ENCODE measurements at regions not wholly inside any gene's neighbourhood (a gene's known extent, or its start where the extent isn't known, plus 50 kb on each side); places are given as distances from the start of the nearest gene placed in this dataset.
"Not testable (repeated sequence)": the region's sequence is repeated elsewhere in the genome, so short reads cannot be mapped to it uniquely, and the experiment has no call there.

- DNase-seq (ENCODE audit: low read depth): no peak
Observed at GRCh38 chr14:100419856-100420255, 96.7 kb downstream of the SLC25A47 start.

GRCh38 chr14:100421756-100422470 lies 98.8 kb downstream of the SLC25A47 start:
- no peak for DNase-seq (ENCODE audit: low read depth)

GRCh38 chr14:100422556-100423316 lies 99.6 kb downstream of the SLC25A47 start:
- no peak for DNase-seq (ENCODE audit: low read depth)

GRCh38 chr14:100423317-100424010 lies 100.3 kb downstream of the SLC25A47 start:
- DNase-seq (ENCODE audit: low read depth): no peak

GRCh38 chr14:100424504-100425428 lies 101.6 kb downstream of the SLC25A47 start:
- DNase-seq (ENCODE audit: low read depth): no peak

- DNase-seq (ENCODE audit: low read depth): no peak
Observed at GRCh38 chr14:100425429-100425827, 102.3 kb downstream of the SLC25A47 start.

- no peak for DNase-seq (ENCODE audit: low read depth)
Observed at GRCh38 chr14:100426314-100426713, 103.2 kb downstream of the SLC25A47 start.

GRCh38 chr14:100427166-100427565 lies 104.0 kb downstream of the SLC25A47 start:
- DNase-seq (ENCODE audit: low read depth): no peak

- no peak for DNase-seq (ENCODE audit: low read depth)
Observed at GRCh38 chr14:100428727-100429126, 105.6 kb downstream of the SLC25A47 start.

- no peak for DNase-seq (ENCODE audit: low read depth)
Observed at GRCh38 chr14:100429537-100429936, 106.4 kb downstream of the SLC25A47 start.

GRCh38 chr14:100430571-100430970 lies 107.4 kb downstream of the SLC25A47 start:
- DNase-seq (ENCODE audit: low read depth): no peak

- not testable (repeated sequence) for DNase-seq (ENCODE audit: low read depth)
Observed at GRCh38 chr14:100431461-100431860, 108.3 kb downstream of the SLC25A47 start.

- no peak for DNase-seq (ENCODE audit: low read depth)
Observed at GRCh38 chr14:100432652-100433427, 109.7 kb downstream of the SLC25A47 start.

- DNase-seq (ENCODE audit: low read depth): no peak
Observed at GRCh38 chr14:100433428-100433814, 110.3 kb downstream of the SLC25A47 start.

- DNase-seq (ENCODE audit: low read depth): no peak
Observed at GRCh38 chr14:100434033-100434601, 111.0 kb downstream of the SLC25A47 start.

- DNase-seq (ENCODE audit: low read depth): no peak
Observed at GRCh38 chr14:100434911-100435438, 111.8 kb downstream of the SLC25A47 start.

- DNase-seq (ENCODE audit: low read depth): no peak
Observed at GRCh38 chr14:100435459-100435858, 112.3 kb downstream of the SLC25A47 start.

- no peak for DNase-seq (ENCODE audit: low read depth)
Observed at GRCh38 chr14:100436745-100437406, 113.7 kb downstream of the SLC25A47 start.

- DNase-seq (ENCODE audit: low read depth): no peak
Observed at GRCh38 chr14:100438271-100438670, 115.1 kb downstream of the SLC25A47 start.
